GM21723 (cell line): ENCODE measurements at regions not wholly inside any gene's neighbourhood (a gene's known extent, or its start where the extent isn't known, plus 50 kb on each side); places are given as distances from the start of the nearest gene placed in this dataset.

Experiments
- ATAC-seq: cut with Tn5 transposase; IDR thresholded peaks from one replicate; pipeline ENCODE4 v1.9.1; 2021; ENCODE audit warnings: mild to moderate bottlenecking, moderate library complexity; ENCODE audit not compliant: unreplicated experiment

DNA sequence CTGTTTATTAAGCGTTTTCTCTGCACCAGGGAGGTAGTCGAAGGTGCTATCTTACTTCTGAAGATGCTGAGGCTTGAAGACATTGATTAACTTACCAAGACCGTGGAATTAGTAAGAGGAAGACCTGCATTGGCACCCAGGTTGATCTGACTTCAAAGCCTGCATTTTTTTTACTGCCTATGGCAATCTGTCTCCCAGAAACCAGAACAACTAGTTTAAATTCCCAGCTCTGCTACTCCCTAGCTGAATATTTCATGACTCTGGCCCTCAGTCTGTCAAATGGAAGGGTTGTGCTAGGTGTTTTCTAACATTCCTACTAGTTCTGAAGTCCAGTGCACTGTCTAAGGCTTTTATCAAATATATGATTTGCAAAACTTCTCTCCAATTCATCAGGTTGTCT lies 52.0 kb upstream of the GRAMD1B start:
- ATAC-seq = no peak

DNA sequence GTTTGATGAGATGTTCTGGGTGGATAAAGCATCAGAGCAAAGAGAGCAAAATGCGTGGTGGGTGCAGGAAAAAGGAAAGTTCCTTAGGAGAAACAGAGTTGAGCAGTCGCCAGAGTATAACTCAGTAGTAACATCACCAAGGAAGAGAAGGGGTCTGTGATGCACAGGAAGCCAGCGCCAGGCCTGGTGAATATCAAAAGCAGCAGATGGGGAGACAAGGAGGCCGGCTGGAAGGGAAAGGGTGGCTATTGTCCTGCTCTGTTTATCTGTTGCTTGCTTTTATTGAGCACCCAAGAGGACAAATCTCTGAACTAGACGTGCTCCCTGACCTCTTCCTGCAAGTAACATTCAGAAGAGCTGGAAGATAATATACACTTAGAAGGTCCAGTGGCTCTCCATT lies 52.7 kb upstream of the GRAMD1B start:
- ATAC-seq = no peak

DNA sequence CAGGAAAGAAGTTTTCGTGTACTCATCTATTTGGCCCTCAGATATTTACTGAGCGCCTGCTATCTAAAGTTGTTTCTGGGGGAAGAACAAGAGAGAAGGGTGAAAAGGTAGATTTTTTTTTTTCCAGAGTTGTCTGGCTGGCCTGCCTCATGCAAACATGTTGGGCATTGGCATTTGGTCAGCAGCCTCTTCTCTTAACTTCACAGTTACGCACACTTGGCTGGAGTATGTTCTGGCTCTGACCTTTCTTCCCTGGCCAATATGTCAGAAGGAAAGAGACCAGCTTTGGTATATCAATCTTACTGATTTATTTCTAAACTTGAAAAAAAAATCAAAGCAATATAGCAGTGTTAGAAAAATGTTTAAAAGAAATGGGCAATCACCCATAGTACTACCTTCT lies 54.2 kb upstream of the GRAMD1B start:
- no peak for ATAC-seq

DNA sequence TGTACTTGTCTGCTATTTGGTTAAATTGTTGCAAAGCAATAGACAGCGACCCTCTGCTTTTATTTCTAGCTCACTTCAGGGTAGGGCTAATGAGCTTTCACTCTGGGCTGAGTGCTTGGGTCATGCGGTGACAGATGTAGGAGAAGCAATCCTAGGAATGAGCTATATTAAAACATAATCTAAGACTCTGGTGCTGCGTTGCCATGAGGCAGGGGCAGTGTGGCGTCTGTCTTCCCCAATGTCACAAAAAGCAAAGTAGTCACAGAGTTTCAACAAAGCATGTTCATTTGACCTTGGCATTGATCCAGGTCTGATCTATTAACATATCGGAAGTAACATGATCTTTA lies 55.5 kb upstream of the GRAMD1B start:
- ATAC-seq = no peak

DNA sequence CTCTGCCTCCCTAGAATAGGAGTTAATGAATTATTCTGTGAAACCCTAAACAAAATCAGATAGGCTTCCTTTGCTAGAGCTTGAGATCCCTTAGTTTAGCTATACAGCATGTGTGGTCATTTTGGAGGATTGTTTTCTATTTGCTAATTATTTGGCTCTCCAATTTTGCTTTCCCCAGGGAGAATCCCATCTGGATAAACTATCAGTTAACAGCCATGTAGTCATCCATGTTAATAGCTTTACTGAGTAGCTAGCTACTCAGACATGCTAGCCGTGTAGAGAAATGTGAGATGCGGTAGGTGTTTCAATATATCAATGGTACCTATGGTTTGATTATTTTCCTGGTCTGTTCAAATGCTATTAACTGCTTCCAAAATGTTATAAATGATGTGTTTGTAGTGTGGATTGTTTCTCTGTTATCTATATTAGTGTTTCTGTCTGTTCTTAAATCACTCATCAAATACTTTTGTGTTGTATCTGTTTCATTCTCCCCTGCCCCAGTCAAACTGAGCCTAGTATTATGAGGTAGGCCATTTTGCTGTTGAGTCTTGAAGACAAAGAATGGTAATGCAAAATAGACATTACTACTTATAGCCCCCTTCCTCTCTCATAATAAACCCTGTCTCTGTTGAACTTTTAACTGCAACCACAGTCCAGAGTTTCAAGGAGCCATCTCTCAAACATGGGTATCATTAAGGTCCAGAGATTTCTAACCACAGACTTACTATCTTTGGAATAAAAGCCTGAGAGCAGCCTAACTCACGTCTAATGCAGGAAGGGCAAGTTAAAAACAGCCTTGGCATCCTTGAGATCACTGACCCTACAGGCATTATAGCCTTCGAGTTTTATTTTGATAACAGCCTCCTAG lies 56.1 kb upstream of the GRAMD1B start:
- ATAC-seq = no peak

DNA sequence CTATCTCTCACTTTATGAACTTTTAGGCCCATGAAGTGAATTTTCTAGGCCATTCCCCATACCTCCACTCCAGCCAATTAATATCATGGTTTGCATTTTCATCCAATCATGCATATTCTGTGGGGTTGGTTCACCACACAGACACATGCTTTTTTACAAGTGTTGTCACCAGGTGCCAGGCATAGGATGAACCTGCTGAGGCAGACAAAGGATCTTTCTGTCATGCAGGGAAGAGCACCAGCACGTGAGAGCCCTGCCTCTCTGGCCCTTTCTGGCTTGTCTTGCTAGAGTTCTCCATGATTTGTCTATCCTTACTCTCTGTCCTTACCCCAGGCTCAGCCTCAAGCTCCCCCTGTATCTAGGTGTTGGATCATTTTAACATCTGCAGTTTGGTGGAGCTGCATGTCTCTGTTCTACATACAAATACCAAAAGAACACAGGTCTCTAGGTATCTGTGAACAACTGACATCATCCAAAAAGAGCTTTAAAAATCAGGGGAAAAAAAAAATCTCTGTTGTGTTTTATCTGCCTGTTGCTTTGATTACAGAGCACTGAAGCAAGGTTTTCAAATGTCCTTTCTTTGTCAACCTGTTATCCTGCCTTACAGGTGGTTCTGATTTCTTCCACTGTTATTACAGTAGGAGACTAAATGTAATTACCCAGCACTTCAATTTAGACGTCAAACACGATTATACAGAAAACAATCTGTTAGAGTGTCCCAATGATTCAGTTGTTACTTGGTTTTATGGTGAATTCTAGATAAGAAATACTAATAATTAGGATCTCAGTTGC lies 58.4 kb upstream of the GRAMD1B start:
- ATAC-seq = no peak

DNA sequence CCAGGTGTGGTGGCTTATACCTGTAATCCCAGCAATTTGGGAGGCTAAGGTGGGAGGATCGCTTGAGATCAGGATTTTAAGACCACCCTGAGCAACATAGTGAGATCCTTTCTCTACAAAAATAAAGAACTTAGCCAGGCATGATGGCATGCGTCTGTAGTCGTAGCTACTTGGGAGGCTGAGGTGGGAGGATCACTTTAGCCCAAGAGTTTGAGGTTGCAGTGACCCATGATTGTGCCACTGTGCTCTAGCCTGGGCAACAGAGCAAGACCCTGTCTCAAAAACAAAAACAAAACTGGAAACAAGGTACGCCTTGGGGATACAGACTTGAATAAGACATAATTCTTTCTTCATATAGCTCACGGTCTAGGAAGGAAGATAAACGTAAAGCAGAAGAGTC lies 63.1 kb upstream of the GRAMD1B start:
- no peak for ATAC-seq

DNA sequence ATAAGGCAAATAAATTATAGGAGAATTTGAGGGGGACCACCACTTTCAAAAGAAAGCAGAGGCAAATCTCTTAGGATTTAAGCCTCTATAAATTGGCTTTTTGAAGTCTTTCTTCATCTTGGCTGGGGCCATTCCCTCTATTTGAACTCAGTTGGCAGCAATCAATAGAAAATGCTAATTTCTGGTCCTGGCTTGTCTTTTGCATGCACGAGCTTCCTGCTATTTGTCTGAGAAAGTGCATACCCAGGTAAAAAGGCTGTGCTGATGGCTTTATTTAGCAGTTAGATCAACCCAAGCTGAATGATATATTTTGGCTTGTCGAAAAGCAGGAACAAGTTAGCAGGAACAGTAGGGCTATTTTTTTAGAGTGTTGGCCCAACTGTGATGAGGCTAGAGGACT lies 64.1 kb upstream of the GRAMD1B start:
- ATAC-seq = no peak

DNA sequence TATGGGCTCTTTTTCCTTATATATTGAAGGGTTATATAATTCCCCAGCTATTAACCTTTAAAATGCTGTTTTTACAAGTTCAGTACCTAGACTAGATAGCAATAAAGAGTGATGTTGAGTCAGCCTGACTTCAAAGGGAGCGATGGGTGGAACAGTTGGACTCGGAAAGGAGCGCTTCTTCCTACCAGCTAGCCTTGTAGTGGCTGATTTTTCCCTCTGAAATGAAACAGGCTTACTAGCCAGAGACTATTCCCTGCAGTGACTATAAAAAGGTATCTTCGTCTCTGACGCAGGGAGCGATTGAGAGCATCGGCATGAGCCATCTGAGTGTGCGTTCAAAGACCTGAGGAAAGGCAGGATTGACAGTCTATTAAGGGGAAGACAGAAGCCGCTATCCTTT lies 66.0 kb upstream of the GRAMD1B start:
- ATAC-seq = no peak

DNA sequence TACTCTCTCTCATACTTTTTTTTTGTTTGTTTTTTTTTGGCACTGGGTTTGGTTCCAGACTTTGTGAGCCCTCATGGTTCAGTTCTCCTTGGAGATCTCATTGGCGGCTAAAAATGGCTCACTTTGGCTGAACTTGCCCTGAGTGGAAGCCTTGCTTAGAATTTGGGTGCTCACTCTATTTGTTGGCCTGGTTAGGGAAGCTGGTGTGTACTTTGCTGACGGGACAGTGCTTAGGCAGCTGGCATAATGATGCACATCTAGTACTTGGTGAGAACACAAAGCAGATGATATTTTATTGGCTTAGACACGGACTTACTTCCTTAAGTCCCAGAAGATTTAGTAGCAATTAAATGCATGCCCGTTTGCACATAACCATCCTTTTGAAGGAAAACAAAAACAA lies 66.5 kb upstream of the GRAMD1B start:
- ATAC-seq = no peak

DNA sequence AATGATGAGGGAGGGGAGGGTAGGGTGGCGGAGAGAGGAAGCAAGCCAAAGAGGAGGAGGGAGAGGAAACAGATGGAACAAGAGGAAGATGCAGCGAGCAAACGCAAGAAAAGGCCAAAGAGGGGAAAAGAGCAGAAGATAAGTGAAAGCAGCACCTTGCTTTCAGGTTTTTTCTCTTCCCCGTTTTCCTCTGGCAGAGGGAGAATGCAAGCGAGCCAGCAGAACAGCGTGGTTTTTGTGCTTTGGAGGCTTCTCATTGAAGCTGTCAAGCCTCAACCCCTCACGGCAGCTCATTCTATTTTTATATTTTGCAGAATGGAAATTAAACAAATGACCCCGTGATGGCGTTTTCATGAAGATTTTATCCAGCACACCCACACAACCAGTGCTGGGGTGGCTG lies 67.1 kb upstream of the GRAMD1B start:
- ATAC-seq = no peak

DNA sequence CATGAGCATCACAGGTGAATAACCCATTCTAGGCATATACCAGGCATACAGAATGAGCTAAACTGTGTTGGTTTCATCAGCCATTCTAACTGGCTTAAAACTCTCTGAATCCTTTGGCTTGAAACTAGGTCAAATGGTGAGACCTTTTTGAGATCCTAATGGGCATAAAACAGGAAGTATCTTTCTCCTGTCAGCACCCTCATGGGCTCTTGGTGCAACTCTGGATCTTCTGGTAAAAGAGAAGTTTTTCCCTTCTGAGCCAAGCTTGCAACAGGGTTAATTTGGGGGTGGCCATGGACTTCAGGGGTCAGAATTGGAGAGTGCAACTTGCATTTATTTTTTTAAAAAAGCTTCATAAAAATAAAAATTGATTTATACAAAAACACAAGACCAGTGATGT lies 67.9 kb upstream of the GRAMD1B start:
- ATAC-seq = no peak

DNA sequence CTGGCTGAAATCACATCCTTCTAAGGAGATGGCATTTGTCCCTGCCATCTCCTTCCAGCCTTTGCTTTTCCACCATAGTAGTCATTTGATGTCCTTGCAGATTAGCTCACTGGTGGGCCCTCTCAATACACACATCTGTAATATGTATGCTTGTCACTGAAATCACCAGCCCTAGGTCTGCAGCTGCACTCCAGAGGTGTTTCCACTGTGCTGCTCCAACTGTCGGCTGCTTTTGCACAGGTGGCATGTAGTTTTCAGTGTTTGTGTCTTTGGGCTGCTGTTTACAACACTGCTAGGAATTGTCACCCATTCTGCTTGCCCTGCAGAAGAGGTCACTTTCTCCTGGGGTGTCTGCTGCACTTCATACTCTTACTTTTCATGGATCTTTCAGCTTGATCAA lies 69.0 kb upstream of the GRAMD1B start:
- ATAC-seq = no peak

DNA sequence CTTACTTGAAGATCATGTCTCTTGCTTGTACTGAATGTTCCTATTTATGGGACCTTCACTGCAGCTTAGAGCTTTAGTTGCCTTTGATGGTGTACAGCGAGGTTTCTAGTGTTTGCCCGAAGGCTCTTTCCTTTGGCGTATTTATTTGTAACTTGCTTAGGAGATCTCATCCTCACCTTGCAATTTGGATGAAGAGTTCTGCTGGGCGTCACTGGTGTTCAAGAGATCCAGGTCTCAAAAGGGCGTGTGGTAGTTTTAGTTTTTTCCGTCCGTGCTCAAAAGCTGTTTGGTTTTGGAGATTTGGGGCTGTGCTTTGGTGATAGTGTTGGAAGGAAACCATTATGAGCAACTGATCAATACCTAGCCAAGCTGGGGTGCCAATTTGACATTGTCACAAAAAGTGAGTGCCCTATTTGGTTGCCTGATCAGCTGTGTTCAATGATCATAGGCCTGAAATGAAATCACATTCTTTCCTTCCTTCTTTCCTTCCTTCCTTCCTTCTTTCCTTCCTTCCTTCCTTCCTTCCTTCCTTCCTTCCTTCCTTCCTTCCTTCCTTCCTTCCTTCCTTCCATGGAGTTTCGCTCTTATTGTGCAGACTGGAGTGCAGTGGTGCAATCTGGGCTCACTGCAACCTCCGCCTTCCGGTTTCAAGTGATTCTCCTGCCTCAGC lies 69.7 kb upstream of the GRAMD1B start:
- ATAC-seq = no peak

DNA sequence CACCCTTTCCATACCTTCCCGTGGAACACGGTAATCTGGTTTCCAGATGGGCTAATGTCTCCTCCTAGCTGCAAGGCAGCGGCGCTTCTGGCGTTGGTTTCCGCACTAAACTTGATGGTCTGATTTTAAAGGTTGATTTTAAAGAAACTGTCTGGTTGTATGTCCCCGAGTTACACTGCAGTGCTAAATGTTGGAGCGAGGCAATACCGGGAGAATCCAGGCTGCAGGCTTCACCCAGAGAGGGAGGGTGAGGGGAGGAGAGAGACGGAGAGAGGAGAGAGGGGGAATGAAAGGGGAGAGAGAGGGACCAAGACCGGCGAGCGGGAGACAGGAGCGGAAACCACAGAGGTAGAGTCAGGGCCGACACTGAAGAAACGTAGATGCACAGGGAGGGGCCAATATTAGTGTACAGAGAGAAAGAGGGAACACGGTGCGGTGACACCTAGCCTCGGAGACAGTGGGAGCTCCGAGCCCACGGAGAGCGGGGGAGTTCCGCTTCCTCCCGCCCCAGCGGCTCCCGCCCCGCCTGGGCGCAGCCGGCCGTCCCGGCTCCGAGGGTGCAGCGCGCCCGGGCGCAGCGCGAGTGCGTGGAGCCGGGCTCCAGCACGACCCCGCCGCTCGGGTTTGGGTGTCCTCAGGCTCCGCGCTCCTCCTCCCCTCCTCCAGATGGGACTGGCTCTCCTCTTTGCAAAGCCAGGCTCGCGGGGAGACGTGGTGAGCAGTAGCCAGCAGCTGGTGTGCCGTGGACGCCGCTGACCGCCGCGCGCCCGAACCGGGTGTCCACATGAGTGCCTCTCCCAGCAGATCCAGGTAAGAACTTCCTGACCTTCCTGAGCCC lies 71.9 kb upstream of the GRAMD1B start:
- ATAC-seq = peak; percentile 62

DNA sequence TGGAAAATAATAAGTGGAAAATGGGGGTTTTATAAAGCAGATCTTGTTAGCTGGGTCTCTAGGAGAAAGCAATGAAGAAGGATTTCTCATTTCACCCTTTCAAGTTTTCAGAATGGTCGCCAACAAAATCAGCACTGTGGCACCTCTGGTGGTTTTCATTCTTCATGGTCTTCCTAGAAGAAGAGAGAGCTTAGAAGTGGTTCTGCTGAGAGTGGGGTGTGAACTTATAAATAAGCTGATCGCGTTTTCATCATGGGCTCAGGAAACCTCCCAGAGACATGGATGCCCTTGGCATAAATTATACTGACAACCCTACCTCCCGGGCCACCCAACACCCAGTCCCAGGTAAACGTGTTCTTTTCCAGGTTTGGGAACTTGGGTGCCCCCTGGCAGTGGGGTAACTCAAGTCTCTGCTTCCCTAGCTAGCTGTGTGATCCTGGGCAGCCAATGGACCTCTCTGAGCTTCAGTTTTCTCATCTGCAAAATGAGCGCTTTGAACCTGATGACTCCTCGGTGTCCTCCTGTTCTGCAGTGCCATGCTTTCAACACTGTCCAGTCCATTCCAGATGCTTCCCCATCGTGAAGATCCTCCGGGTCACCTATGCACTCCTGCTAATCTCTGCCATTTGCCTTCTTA lies 72.6 kb upstream of the GRAMD1B start:
- ATAC-seq = no peak

DNA sequence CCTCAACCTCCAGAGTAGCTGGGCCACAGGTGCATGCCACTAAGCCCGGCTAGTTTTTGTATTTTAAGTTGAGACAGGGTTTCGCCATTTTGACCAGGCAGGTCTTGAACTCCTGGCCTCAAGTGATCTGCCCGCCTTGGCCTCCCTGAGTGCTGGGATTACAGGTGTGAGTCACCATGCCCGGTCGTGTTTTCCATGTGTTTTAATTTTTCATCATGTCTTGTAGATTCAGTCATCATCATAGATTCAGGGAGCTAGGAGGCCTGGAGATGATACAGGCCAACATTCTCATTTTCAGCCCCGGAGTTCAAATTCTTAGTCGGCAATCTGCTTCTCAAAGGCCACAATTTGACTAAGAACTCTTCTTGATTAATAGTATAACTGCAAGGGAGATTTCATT lies 73.5 kb upstream of the GRAMD1B start:
- no peak for ATAC-seq

DNA sequence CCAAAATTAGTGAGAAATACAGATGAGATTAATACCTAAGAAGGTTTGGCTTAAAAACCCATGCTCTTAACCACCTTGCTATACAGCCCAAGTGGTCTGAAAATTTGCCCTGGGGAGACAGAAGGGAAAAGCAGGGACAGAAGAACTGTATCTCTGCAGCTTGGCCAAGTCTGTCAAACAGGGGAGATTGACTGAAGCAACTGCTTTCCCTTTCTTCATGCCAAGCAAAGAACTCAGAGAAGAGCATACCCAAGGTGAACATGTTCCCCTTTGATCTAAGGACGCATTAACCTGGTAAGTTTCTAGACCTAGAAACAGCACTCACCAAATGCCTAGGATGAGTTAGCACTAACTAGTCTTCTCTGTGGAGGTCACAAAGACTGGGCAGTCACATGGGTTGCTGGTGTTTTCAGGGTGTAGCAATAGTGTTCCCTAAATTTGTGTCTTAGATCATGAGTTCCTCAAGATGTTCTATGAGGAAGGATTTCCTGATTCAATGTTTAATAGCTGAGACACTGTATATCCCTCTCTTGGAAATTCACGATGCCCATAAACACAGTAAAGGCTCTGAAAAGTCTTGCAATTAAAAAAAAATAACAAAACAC lies 75.6 kb upstream of the GRAMD1B start:
- no peak for ATAC-seq

DNA sequence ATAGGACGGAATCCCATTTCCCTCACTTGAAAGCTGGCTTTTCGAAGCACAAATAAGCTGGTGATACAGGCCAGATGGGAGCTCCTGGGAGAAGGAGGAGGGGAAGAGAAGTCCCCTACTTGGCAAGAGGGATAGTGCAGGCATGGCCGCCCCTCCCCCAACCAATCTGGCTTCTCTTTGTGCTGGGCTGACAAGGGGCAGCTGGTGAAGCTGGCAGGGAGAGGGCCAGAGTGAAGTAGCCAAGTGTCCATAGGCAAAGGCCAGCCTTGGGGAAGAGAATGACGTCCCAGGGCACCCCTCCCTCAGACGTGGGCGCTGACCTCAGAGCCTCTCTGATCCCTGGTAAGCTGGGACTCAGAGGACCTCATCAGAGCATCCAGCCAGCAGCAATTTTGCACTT lies 78.7 kb upstream of the GRAMD1B start:
- no peak for ATAC-seq

DNA sequence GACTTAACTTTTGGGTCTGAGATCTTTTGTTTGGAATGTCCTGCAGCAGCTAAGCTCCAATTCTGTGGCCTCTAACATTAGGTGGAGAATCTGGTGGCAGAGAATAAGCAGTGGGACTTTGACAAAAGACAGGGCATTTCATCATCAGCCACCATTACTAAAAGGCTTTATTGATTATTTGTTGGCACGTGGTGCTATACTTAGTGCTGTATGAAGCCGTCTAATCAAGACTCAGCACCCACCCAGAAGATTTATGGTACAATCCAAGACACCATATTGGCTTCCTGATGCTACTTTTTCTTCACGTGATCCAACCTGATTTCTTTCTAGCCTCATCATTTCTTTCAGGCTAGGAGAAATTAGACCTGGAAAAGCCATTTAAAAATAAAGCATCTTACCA lies 80.7 kb upstream of the GRAMD1B start:
- ATAC-seq = no peak
